Stimulated activated CD4-positive, alpha-beta T cell treated with anti-CD3 and anti-CD28 coated beads, Interleukin-12 subunit alpha, Interleukin-12 subunit beta, amount 100 ng/mL, for 4 hours (primary cell): ENCODE measurements at regions not wholly inside any gene's neighbourhood (a gene's known extent, or its start where the extent isn't known, plus 50 kb on each side); places are given as distances from the start of the nearest gene placed in this dataset.
"Not testable (repeated sequence)": the region's sequence is repeated elsewhere in the genome, so short reads cannot be mapped to it uniquely, and the experiment has no call there.

Source experiments
- DNase-seq: peaks from one replicate; pipeline ENCODE4 v3.0.0-alpha.2; 2020

- no peak for DNase-seq
These were observed 102.4 kb upstream of the SERBP1 start for GRCh38 chr1:67532452-67533216.

GRCh38 chr1:67534627-67535065 lies 104.4 kb upstream of the SERBP1 start:
- no peak for DNase-seq

GRCh38 chr1:67535474-67535873 lies 105.3 kb upstream of the SERBP1 start:
- peak; percentile 23 for DNase-seq

GRCh38 chr1:67536957-67537666 lies 106.9 kb upstream of the SERBP1 start:
- DNase-seq, result no peak

- DNase-seq, result no peak
These were observed 107.4 kb upstream of the SERBP1 start for GRCh38 chr1:67537667-67538018.

GRCh38 chr1:67540025-67540732 lies 110.0 kb upstream of the SERBP1 start:
- no peak for DNase-seq

- DNase-seq, result no peak
These were observed 110.5 kb upstream of the SERBP1 start for GRCh38 chr1:67540733-67541125.

- no peak for DNase-seq
These were observed 112.5 kb upstream of the SERBP1 start for GRCh38 chr1:67542747-67543146.

GRCh38 chr1:67544921-67545320 lies 114.7 kb upstream of the SERBP1 start:
- no peak for DNase-seq

GRCh38 chr1:67545364-67545763 lies 115.2 kb upstream of the SERBP1 start:
- no peak for DNase-seq

- DNase-seq, result no peak
These were observed 121.2 kb upstream of the SERBP1 start for GRCh38 chr1:67551375-67551774.

GRCh38 chr1:67552336-67552759 lies 122.1 kb upstream of the SERBP1 start:
- DNase-seq, result no peak

- not testable (repeated sequence) for DNase-seq
These were observed 124.0 kb upstream of the SERBP1 start for GRCh38 chr1:67554204-67554603.

- no peak for DNase-seq
These were observed 125.5 kb upstream of the SERBP1 start for GRCh38 chr1:67555461-67556296.

GRCh38 chr1:67556297-67556900 lies 126.2 kb upstream of the SERBP1 start:
- no peak for DNase-seq

- no peak for DNase-seq
These were observed 127.1 kb upstream of the GADD45A start for GRCh38 chr1:67557696-67558448.

- DNase-seq, result no peak
These were observed 126.4 kb upstream of the GADD45A start for GRCh38 chr1:67558449-67559193.

- DNase-seq, result no peak
These were observed 125.7 kb upstream of the GADD45A start for GRCh38 chr1:67559222-67559700.

- no peak for DNase-seq
These were observed 124.3 kb upstream of the GADD45A start for GRCh38 chr1:67560580-67561255.

- peak; percentile 91 for DNase-seq
These were observed 123.3 kb upstream of the GADD45A start for GRCh38 chr1:67561704-67562113.
